ENCODE measurements at regions not wholly inside any gene's neighbourhood (a gene's known extent, or its start where the extent isn't known, plus 50 kb on each side); places are given as distances from the start of the nearest gene placed in this dataset.

DNA sequence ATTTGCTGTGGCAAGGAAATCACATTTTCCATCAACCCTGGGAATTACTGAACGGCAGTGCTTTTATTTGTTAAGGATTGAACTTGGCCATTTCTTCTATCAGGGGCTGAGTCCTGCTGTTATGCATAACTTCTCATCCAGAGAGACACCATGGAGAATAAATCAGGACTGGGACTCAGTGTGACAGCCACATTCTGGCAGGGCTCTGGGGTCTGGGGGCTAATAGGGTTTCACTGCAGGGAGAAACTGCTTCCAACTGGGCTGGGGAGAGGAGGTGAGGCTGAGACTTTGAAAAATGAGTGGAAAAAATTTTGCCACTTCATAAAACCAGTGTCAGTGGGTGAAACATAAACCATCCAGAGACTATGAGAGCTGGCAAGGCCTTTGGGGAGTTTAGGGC, 95.7 kb upstream of the ALDH1B1 start:
- TF ChIP-seq EZH2 (IDR thresholded peaks at IDR 0.05; ENCODE audit: insufficient read depth, poor library complexity, severe bottlenecking) (no peak), EZH2phosphoT487 (IDR thresholded peaks at IDR 0.05; ENCODE audit: insufficient read depth, low read depth) (no peak)
